ENCODE measurements at regions not wholly inside any gene's neighbourhood (a gene's known extent, or its start where the extent isn't known, plus 50 kb on each side); places are given as distances from the start of the nearest gene placed in this dataset.

- ATAC-seq (ENCODE audit: insufficient read depth, low read depth) = no peak
- H3K4me2 ChIP-seq (ENCODE audit: insufficient read depth, low read length) = no peak overlapping the region
- H3K36me3 ChIP-seq (ENCODE audit: insufficient read depth, low read length) = no peaks in the 10 kb centered on the region
- no peaks in the 10 kb centered on the region for H3K4me1 ChIP-seq (ENCODE audit: insufficient read depth, low read length)
- no peaks in the 10 kb centered on the region for H3K79me2 ChIP-seq (ENCODE audit: insufficient read depth, low read length)
- no peaks in the 10 kb centered on the region for H4K20me1 ChIP-seq (ENCODE audit: insufficient read depth, low read length)
- peaks cover 7% of the 10 kb centered on the region for H3K27me3 ChIP-seq (ENCODE audit: insufficient read depth, low read length, poor library complexity)
- no peak overlapping the region for H3K27ac ChIP-seq (ENCODE audit: low read length)
- H2AFZ ChIP-seq (ENCODE audit: low read depth, low read length) = no peak overlapping the region
- H3K9ac ChIP-seq (ENCODE audit: low read depth, low read length) = no peak overlapping the region
- no peak overlapping the region for H3K4me3 ChIP-seq (ENCODE audit: low read depth in 1 of 2, low read length in 2 of 2)
- DNase-seq = no peak
- no peaks in the 10 kb centered on the region for H3K9me3 ChIP-seq (ENCODE audit: insufficient read depth, low read length, severe bottlenecking)
- TF ChIP-seq CTCF (IDR thresholded peaks at IDR 0.05; ENCODE audit: borderline replicate concordance, extremely low read depth, low read length, poor library complexity, severe bottlenecking) (no peak), EZH2 (IDR thresholded peaks at IDR 0.05; ENCODE audit: borderline replicate concordance, low read depth, low read length, severe bottlenecking) (no peak)
Observed at GRCh38 chr15:97706059-97706458, 254.4 kb upstream of the ARRDC4 start.

- H3K36me3 ChIP-seq (ENCODE audit: insufficient read depth, low read length) = no peaks in the 10 kb centered on the region
- H3K4me2 ChIP-seq (ENCODE audit: insufficient read depth, low read length) = no peak overlapping the region
- H3K27me3 ChIP-seq (ENCODE audit: insufficient read depth, low read length, poor library complexity) = peaks cover 6% of the 10 kb centered on the region
- H2AFZ ChIP-seq (ENCODE audit: low read depth, low read length) = no peak overlapping the region
- DNase-seq (no peak), ATAC-seq (ENCODE audit: insufficient read depth, low read depth) (no peak)
- no peak overlapping the region for H3K27ac ChIP-seq (ENCODE audit: low read length)
- no peak for TF ChIP-seq EZH2 (IDR thresholded peaks at IDR 0.05; ENCODE audit: borderline replicate concordance, low read depth, low read length, severe bottlenecking)
- TF ChIP-seq CTCF (IDR thresholded peaks at IDR 0.05; ENCODE audit: borderline replicate concordance, extremely low read depth, low read length, poor library complexity, severe bottlenecking) = no peak
- H3K4me1 ChIP-seq (ENCODE audit: insufficient read depth, low read length) = no peaks in the 10 kb centered on the region
- H3K4me3 ChIP-seq (ENCODE audit: low read depth in 1 of 2, low read length in 2 of 2) = no peak overlapping the region
- H3K79me2 ChIP-seq (ENCODE audit: insufficient read depth, low read length) = no peaks in the 10 kb centered on the region
- H4K20me1 ChIP-seq (ENCODE audit: insufficient read depth, low read length) = no peaks in the 10 kb centered on the region
- no peaks in the 10 kb centered on the region for H3K9me3 ChIP-seq (ENCODE audit: insufficient read depth, low read length, severe bottlenecking)
- H3K9ac ChIP-seq (ENCODE audit: low read depth, low read length) = no peak overlapping the region
Observed at GRCh38 chr15:97708252-97708651, 252.3 kb upstream of the ARRDC4 start.

GRCh38 chr15:97712530-97712929 lies 248.0 kb upstream of the ARRDC4 start:
- Histone ChIP-seq H3K9ac (ENCODE audit: low read depth, low read length) (no peak overlapping the region), H2AFZ (ENCODE audit: low read depth, low read length) (no peak overlapping the region), H3K27ac (ENCODE audit: low read length) (no peak overlapping the region), H3K27me3 (ENCODE audit: insufficient read depth, low read length, poor library complexity) (peaks cover 2% of the 10 kb centered on the region), H3K4me3 (ENCODE audit: low read depth in 1 of 2, low read length in 2 of 2) (no peak overlapping the region), H3K4me2 (ENCODE audit: insufficient read depth, low read length) (no peak overlapping the region), H3K9me3 (ENCODE audit: insufficient read depth, low read length, severe bottlenecking) (no peaks in the 10 kb centered on the region), H3K36me3 (ENCODE audit: insufficient read depth, low read length) (no peaks in the 10 kb centered on the region), H3K79me2 (ENCODE audit: insufficient read depth, low read length) (no peaks in the 10 kb centered on the region), H3K4me1 (ENCODE audit: insufficient read depth, low read length) (no peaks in the 10 kb centered on the region), H4K20me1 (ENCODE audit: insufficient read depth, low read length) (no peaks in the 10 kb centered on the region)
- DNase-seq (no peak), ATAC-seq (ENCODE audit: insufficient read depth, low read depth) (no peak)
- TF ChIP-seq EZH2 (IDR thresholded peaks at IDR 0.05; ENCODE audit: borderline replicate concordance, low read depth, low read length, severe bottlenecking) = no peak
- no peak for TF ChIP-seq CTCF (IDR thresholded peaks at IDR 0.05; ENCODE audit: borderline replicate concordance, extremely low read depth, low read length, poor library complexity, severe bottlenecking)

- no peaks in the 10 kb centered on the region for H4K20me1 ChIP-seq (ENCODE audit: insufficient read depth, low read length)
- H3K4me3 ChIP-seq (ENCODE audit: low read depth in 1 of 2, low read length in 2 of 2) = no peak overlapping the region
- ATAC-seq (ENCODE audit: insufficient read depth, low read depth) = no peak
Observed at GRCh38 chr15:97717806-97718205, 242.7 kb upstream of the ARRDC4 start.

More at GRCh38 chr15:97717806-97718205, 242.7 kb upstream of the ARRDC4 start:
- Histone ChIP-seq H3K27ac (ENCODE audit: low read length) (no peak overlapping the region), H2AFZ (ENCODE audit: low read depth, low read length) (no peak overlapping the region), H3K79me2 (ENCODE audit: insufficient read depth, low read length) (no peaks in the 10 kb centered on the region), H3K9ac (ENCODE audit: low read depth, low read length) (no peak overlapping the region), H3K4me1 (ENCODE audit: insufficient read depth, low read length) (no peaks in the 10 kb centered on the region), H3K27me3 (ENCODE audit: insufficient read depth, low read length, poor library complexity) (no peaks in the 10 kb centered on the region), H3K4me2 (ENCODE audit: insufficient read depth, low read length) (no peak overlapping the region), H3K9me3 (ENCODE audit: insufficient read depth, low read length, severe bottlenecking) (no peaks in the 10 kb centered on the region), H3K36me3 (ENCODE audit: insufficient read depth, low read length) (no peaks in the 10 kb centered on the region)
- TF ChIP-seq EZH2 (IDR thresholded peaks at IDR 0.05; ENCODE audit: borderline replicate concordance, low read depth, low read length, severe bottlenecking) (no peak), CTCF (IDR thresholded peaks at IDR 0.05; ENCODE audit: borderline replicate concordance, extremely low read depth, low read length, poor library complexity, severe bottlenecking) (no peak)
- DNase-seq = no peak
